IPS-15b (cell line): ENCODE measurements at regions not wholly inside any gene's neighbourhood (a gene's known extent, or its start where the extent isn't known, plus 50 kb on each side); places are given as distances from the start of the nearest gene placed in this dataset.
"Not testable (repeated sequence)": the region's sequence is repeated elsewhere in the genome, so short reads cannot be mapped to it uniquely, and the experiment has no call there.

Experiments used
- H3K27me3 ChIP-seq: one replicate; pipeline ENCODE4 v1.6.1; 2013; ENCODE audit warnings: low read length; ENCODE audit not compliant: control insufficient read depth, insufficient read depth
- H3K36me3 ChIP-seq: one replicate; pipeline ENCODE4 v1.6.1; 2013; ENCODE audit warnings: low read length; ENCODE audit not compliant: control insufficient read depth, insufficient read depth
- H3K4me1 ChIP-seq: one replicate; pipeline ENCODE4 v1.6.1; 2013; ENCODE audit warnings: mild to moderate bottlenecking, low read length; ENCODE audit not compliant: control insufficient read depth, insufficient read depth
- H3K4me3 ChIP-seq: one replicate; pipeline ENCODE4 v1.5.1; 2013; ENCODE audit warnings: low read depth, low read length
- H3K9ac ChIP-seq: one replicate; pipeline ENCODE4 v1.6.1; 2013; ENCODE audit warnings: low read depth, mild to moderate bottlenecking, low read length
- H3K9me3 ChIP-seq: one replicate; pipeline ENCODE4 v1.6.1; 2013; ENCODE audit warnings: mild to moderate bottlenecking, low read length; ENCODE audit not compliant: control insufficient read depth, insufficient read depth

- Histone ChIP-seq H3K4me1 (peaks cover 11% of the 10 kb centered on the region), H3K27me3 (peaks cover 35% of the 10 kb centered on the region), H3K36me3 (no peaks in the 10 kb centered on the region), H3K9ac (no peak overlapping the region), H3K9me3 (no peaks in the 10 kb centered on the region), H3K4me3 (no peak overlapping the region)
These were observed 224.8 kb downstream of the MEF2C start for GRCh38 chr5:88657906-88658775.

- Histone ChIP-seq H3K36me3 (no peaks in the 10 kb centered on the region), H3K9ac (no peak overlapping the region), H3K4me1 (peaks cover 9% of the 10 kb centered on the region), H3K27me3 (peaks cover 26% of the 10 kb centered on the region), H3K4me3 (no peak overlapping the region), H3K9me3 (no peaks in the 10 kb centered on the region)
These were observed 225.8 kb downstream of the MEF2C start for GRCh38 chr5:88657136-88657535.

GRCh38 chr5:88656221-88656950 lies 226.6 kb downstream of the MEF2C start:
- Histone ChIP-seq H3K27me3 (peaks cover 19% of the 10 kb centered on the region), H3K9me3 (no peaks in the 10 kb centered on the region), H3K36me3 (no peaks in the 10 kb centered on the region), H3K4me1 (peaks cover 2% of the 10 kb centered on the region), H3K9ac (no peak overlapping the region), H3K4me3 (no peak overlapping the region)

DNA sequence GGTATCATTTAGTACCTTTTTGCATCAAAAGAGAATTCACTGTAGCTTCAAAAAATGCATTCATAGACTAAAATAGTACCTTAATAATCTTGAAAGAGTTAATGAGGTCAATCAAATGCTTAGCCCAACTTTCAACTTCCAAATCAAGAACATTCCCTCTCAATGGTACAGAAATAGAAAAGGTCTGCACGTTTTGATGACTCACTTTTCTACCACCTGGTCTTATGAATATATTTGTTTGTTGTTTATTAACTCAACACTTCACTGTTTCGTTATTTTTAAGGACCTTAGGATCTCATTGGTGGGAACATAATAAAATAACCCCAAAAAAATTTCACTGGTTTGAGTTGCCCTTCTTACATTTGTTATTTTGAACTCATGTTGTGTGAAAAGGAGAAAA lies 229.5 kb downstream of the MEF2C start:
- Histone ChIP-seq H3K9ac (no peak overlapping the region), H3K36me3 (no peaks in the 10 kb centered on the region), H3K27me3 (peaks cover 8% of the 10 kb centered on the region), H3K4me1 (no peaks in the 10 kb centered on the region), H3K4me3 (no peak overlapping the region), H3K9me3 (no peaks in the 10 kb centered on the region)

DNA sequence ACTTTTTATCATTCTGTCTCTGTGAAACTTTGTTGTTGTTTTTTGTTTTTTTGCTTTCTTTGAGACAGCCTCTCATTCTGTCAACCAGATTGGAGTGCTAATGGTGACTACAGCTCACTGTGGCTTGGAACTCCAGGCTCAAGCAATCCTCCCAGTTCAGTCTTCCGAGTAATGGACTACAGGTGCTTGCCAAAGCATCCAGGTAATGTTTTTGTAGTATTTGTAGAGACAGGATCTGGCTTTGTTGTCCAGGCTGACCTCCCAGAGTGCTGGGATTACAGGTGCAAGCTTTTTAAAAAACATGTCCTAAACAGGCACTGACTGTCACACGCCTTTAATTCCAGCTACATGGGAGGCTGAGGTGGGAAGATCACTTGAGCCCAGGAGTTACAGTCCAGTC lies 235.1 kb downstream of the MEF2C start:
- Histone ChIP-seq H3K27me3 (no peaks in the 10 kb centered on the region), H3K9me3 (no peaks in the 10 kb centered on the region), H3K9ac (no peak overlapping the region), H3K4me1 (no peaks in the 10 kb centered on the region), H3K36me3 (no peaks in the 10 kb centered on the region), H3K4me3 (no peak overlapping the region)

- Histone ChIP-seq H3K4me3 (no peak overlapping the region), H3K4me1 (no peaks in the 10 kb centered on the region), H3K36me3 (no peaks in the 10 kb centered on the region), H3K9ac (no peak overlapping the region), H3K9me3 (no peaks in the 10 kb centered on the region), H3K27me3 (no peaks in the 10 kb centered on the region)
These were observed 236.1 kb downstream of the MEF2C start for GRCh38 chr5:88646866-88647265.

- H3K27me3 ChIP-seq = no peaks in the 10 kb centered on the region
These were observed 238.3 kb downstream of the MEF2C start for GRCh38 chr5:88644676-88645075.

DNA sequence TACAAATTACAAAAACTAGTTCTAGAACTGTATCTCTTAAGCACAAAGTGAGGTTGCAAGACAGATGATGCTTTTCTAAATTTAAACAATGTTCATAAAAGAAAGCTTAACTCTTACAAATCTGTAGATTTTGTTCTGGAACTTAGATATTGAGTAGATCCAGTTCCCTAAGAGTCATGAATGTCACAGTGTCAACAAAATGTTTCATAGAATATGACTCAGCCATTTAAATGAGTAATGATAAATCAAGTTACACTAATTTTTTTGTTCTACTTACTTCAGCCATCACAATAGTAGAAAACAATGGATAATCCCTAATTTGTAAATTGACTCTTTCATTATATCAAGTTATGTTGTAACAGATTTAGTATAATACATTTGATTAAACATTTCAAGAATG lies 239.7 kb downstream of the MEF2C start:
- Histone ChIP-seq H3K9me3 (no peaks in the 10 kb centered on the region), H3K4me1 (no peaks in the 10 kb centered on the region), H3K27me3 (no peaks in the 10 kb centered on the region), H3K4me3 (no peak overlapping the region), H3K9ac (no peak overlapping the region), H3K36me3 (no peaks in the 10 kb centered on the region)

More at GRCh38 chr5:88644676-88645075, 238.3 kb downstream of the MEF2C start:
- H3K4me3 ChIP-seq = no peak overlapping the region
- H3K9me3 ChIP-seq = no peaks in the 10 kb centered on the region
- H3K36me3 ChIP-seq = no peaks in the 10 kb centered on the region
- H3K4me1 ChIP-seq = no peaks in the 10 kb centered on the region
- H3K9ac ChIP-seq = no peak overlapping the region

DNA sequence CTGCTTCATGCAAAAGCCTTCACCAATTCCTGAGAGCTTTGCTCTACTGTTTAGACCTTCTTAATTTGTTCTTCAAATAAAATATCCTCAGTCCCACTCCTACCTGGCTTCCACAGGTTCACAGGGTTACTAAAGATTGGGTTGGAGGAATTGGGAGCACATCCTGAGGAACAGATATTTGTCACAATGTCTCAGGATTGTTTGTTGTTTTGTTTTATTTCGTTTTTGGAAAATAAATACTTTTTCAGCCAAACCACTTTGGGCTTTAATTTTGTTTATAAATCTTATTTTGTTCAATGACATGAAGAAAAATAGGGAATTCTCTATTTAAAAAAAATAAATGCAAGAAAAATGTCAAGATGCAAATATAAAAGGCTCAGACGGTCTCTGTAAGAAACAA lies 249.0 kb downstream of the MEF2C start:
- no peak overlapping the region for H3K9ac ChIP-seq
- H3K9me3 ChIP-seq = no peaks in the 10 kb centered on the region
- no peak overlapping the region for H3K4me3 ChIP-seq
- H3K27me3 ChIP-seq = no peaks in the 10 kb centered on the region
- H3K4me1 ChIP-seq = no peaks in the 10 kb centered on the region
- H3K36me3 ChIP-seq = no peaks in the 10 kb centered on the region

DNA sequence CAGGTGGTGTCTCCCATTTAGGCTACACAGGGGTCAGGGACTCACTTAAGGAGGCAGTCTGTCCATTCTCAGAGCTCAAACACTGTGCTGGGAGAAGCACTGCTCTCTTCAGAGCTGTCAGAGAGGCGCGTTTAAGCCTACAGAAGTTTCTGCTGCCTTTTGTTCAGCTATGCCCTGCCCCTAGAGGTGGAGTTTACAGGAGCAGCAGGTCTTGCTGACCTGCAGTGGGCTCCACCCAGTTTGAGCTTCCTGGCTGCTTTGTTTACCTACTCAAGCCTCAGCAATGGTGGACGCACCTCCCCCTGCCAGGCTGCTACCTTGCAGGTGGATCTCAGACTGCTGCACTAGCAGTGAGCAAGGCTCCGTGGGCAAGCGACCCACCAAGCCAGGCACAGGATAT lies 260.1 kb downstream of the MEF2C start:
- not testable (repeated sequence) for H3K9me3 ChIP-seq, H3K4me1 ChIP-seq, H3K9ac ChIP-seq, H3K27me3 ChIP-seq, H3K4me3 ChIP-seq, H3K36me3 ChIP-seq

DNA sequence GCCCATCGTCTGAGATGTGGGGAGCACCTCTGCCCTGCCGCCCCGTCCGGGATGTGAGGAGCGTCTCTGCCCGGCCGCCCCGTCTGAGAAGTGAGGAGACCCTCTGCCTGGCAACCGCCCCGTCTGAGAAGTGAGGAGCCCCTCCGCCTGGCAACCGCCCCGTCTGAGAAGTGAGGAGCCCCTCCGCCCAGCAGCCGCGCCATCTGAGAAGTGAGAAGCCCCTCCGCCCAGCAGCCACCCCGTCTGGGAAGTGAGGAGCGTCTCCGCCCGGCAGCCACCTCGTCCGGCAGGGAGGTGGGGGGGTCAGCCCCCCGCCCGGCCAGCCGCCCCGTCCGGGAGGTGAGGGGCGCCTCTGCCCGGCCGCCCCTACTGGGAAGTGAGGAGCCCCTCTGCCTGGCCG lies 267.2 kb downstream of the MEF2C start:
- H3K4me1 ChIP-seq, H3K27me3 ChIP-seq, H3K9me3 ChIP-seq, H3K36me3 ChIP-seq, H3K9ac ChIP-seq, H3K4me3 ChIP-seq: not testable (repeated sequence)

DNA sequence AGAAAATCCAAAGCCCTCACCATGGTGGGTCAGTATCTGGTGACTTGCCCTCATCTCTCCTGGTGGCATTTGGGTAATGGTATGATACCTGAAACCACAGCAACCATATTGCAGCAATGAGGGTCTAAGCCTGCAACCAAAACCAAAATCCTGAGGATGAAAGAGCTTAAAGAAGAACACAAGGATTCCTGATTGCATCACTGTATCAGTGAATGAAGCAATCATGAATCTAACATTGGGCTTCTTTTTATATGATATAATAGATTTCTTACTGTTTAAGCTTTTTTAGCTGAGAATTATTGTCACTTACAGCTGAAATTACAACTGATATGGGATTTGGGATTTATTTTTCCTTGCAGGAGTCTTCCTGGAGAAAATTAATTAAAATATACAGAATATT lies 269.9 kb downstream of the MEF2C start:
- H3K36me3 ChIP-seq = no peaks in the 10 kb centered on the region
- H3K4me1 ChIP-seq = no peaks in the 10 kb centered on the region
- H3K9me3 ChIP-seq = no peaks in the 10 kb centered on the region

More for the DNA sequence above, 269.9 kb downstream of the MEF2C start:
- Histone ChIP-seq H3K27me3 (no peaks in the 10 kb centered on the region), H3K9ac (no peak overlapping the region), H3K4me3 (no peak overlapping the region)
